ENCODE measurements at regions not wholly inside any gene's neighbourhood (a gene's known extent, or its start where the extent isn't known, plus 50 kb on each side); places are given as distances from the start of the nearest gene placed in this dataset.
"Not testable (repeated sequence)": the region's sequence is repeated elsewhere in the genome, so short reads cannot be mapped to it uniquely, and the experiment has no call there.

DNA sequence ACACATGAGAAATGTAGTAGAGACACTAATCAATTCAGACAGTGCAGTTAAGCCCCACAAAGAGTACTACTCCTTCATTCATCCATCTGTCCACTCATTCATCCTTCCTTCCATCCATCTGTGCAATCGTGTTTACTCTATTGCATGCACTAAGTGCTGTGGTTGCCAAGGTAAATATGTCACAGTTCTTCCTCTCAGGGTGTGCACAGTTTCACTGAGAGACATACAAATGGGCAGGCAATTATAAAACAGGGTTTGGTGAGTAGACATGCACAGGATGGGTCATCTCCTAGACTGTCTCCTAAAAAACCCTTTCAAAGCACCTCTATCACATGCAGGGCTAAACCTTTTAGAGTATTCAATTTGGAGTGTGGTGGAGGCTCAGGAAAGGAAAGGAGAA, 160.4 kb upstream of the ZNF92 start:
- TF ChIP-seq, protein P1, sequence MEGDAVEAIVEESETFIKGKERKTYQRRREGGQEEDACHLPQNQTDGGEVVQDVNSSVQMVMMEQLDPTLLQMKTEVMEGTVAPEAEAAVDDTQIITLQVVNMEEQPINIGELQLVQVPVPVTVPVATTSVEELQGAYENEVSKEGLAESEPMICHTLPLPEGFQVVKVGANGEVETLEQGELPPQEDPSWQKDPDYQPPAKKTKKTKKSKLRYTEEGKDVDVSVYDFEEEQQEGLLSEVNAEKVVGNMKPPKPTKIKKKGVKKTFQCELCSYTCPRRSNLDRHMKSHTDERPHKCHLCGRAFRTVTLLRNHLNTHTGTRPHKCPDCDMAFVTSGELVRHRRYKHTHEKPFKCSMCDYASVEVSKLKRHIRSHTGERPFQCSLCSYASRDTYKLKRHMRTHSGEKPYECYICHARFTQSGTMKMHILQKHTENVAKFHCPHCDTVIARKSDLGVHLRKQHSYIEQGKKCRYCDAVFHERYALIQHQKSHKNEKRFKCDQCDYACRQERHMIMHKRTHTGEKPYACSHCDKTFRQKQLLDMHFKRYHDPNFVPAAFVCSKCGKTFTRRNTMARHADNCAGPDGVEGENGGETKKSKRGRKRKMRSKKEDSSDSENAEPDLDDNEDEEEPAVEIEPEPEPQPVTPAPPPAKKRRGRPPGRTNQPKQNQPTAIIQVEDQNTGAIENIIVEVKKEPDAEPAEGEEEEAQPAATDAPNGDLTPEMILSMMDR (IDR thresholded peaks at IDR 0.05; ENCODE audit: poor library complexity, severe bottlenecking), result not testable (repeated sequence)
- TF ChIP-seq EZH2 (IDR thresholded peaks at IDR 0.05; ENCODE audit: borderline replicate concordance, insufficient read depth, low read length, poor library complexity, severe bottlenecking); TAF1 (IDR thresholded peaks at IDR 0.05; ENCODE audit: low read depth); SMC3 (conservative IDR thresholded peaks at IDR 0.05; ENCODE audit: poor library complexity); POLR2AphosphoS5 (IDR thresholded peaks at IDR 0.05); EP300 (conservative IDR thresholded peaks at IDR 0.05; ENCODE audit: poor library complexity, severe bottlenecking): not testable (repeated sequence)
- TF ChIP-seq, protein P2, sequence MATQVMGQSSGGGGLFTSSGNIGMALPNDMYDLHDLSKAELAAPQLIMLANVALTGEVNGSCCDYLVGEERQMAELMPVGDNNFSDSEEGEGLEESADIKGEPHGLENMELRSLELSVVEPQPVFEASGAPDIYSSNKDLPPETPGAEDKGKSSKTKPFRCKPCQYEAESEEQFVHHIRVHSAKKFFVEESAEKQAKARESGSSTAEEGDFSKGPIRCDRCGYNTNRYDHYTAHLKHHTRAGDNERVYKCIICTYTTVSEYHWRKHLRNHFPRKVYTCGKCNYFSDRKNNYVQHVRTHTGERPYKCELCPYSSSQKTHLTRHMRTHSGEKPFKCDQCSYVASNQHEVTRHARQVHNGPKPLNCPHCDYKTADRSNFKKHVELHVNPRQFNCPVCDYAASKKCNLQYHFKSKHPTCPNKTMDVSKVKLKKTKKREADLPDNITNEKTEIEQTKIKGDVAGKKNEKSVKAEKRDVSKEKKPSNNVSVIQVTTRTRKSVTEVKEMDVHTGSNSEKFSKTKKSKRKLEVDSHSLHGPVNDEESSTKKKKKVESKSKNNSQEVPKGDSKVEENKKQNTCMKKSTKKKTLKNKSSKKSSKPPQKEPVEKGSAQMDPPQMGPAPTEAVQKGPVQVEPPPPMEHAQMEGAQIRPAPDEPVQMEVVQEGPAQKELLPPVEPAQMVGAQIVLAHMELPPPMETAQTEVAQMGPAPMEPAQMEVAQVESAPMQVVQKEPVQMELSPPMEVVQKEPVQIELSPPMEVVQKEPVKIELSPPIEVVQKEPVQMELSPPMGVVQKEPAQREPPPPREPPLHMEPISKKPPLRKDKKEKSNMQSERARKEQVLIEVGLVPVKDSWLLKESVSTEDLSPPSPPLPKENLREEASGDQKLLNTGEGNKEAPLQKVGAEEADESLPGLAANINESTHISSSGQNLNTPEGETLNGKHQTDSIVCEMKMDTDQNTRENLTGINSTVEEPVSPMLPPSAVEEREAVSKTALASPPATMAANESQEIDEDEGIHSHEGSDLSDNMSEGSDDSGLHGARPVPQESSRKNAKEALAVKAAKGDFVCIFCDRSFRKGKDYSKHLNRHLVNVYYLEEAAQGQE (IDR thresholded peaks at IDR 0.05; ENCODE audit: borderline replicate concordance), result not testable (repeated sequence)
